Tibial artery (tissue), 4 donors: ENCODE measurements at regions not wholly inside any gene's neighbourhood (a gene's known extent, or its start where the extent isn't known, plus 50 kb on each side); places are given as distances from the start of the nearest gene placed in this dataset.

Experiments used
- DNase-seq, 2 donors: peaks; one replicate each; pipeline ENCODE4 v3.0.0-alpha.2; 2019
- H3K27ac ChIP-seq, 2 donors: fragments of 200-600 bp; sonication (generic) in 1 of 2; 1 replicate in 1 of 2; 2 replicates in 1 of 2; pipeline ENCODE4 v1.5.1; 2018 to 2019; ENCODE audit warnings: mild to moderate bottlenecking in 1 of 2
- H3K27me3 ChIP-seq, 2 donors: fragments of 200-600 bp; sonication (generic) in 1 of 2; one replicate each; pipeline versions ENCODE4 v1.5.1 to v1.6.0; 2016 to 2019
- H3K36me3 ChIP-seq, 3 donors: fragments of 200-600 bp; sonication (generic) in 2 of 3; one replicate each; pipeline ENCODE4 v1.5.1; 2016 to 2019; ENCODE audit warnings: mild to moderate bottlenecking in 2 of 3
- H3K4me1 ChIP-seq, 4 donors: fragments of 200-600 bp; sonication (generic) in 2 of 4; 1 replicate in 3 of 4; 2 replicates in 1 of 4; pipeline ENCODE4 v1.5.1; 2016 to 2019
- H3K4me3 ChIP-seq, 2 donors: fragments of 200-600 bp; sonication (generic) in 1 of 2; 1 replicate in 1 of 2; 2 replicates in 1 of 2; pipeline ENCODE4 v1.5.1; 2018 to 2019; ENCODE audit warnings: mild to moderate bottlenecking in 2 of 2
- H3K9me3 ChIP-seq, 3 donors: fragments of 200-600 bp; sonication (generic) in 1 of 3; one replicate each; pipeline ENCODE4 v1.5.1; 2016 to 2019
- intact Hi-C: fragments of 100-400 bp; cut with DNase I; formaldehyde crosslinking; loops from one replicate; pipeline ENCODE4 v1.15.0; 2023; ENCODE audit warnings: low total_unique reads
- TF ChIP-seq, protein P1 (sequence below), 2 experiments: fragments of 200-600 bp in 1 of 2; fragments of 450-650 bp in 1 of 2; IDR thresholded peaks; one replicate each; pipeline ENCODE4 v1.5.1; 2017 to 2019; ENCODE audit warnings: antibody characterized with exemption in 2 of 2, mild to moderate bottlenecking in 1 of 2, moderate library complexity in 1 of 2

DNA sequence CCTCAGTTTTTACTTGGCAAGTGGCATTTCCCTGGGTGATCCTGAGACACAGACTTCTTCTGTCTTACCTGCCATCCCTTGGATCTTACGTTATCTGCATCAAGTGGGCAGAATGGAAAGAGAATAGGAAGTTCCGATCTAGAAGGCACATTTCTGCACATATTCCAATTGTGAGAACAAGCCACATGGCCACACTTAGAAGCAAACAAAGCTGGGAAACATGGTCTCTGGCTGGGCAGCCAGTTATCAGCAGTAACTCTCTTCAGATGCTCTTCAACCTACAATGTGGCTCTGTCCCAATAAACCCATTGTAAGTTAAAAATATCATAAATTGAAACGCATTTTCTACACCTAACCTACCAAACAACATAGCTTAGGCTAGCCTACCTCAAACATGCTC, 67.3 kb upstream of the CCN6 start:
- no peaks in the 10 kb centered on the region for H3K4me1 ChIP-seq
- H3K4me3 ChIP-seq = no peak overlapping the region
- TF ChIP-seq, protein P1, sequence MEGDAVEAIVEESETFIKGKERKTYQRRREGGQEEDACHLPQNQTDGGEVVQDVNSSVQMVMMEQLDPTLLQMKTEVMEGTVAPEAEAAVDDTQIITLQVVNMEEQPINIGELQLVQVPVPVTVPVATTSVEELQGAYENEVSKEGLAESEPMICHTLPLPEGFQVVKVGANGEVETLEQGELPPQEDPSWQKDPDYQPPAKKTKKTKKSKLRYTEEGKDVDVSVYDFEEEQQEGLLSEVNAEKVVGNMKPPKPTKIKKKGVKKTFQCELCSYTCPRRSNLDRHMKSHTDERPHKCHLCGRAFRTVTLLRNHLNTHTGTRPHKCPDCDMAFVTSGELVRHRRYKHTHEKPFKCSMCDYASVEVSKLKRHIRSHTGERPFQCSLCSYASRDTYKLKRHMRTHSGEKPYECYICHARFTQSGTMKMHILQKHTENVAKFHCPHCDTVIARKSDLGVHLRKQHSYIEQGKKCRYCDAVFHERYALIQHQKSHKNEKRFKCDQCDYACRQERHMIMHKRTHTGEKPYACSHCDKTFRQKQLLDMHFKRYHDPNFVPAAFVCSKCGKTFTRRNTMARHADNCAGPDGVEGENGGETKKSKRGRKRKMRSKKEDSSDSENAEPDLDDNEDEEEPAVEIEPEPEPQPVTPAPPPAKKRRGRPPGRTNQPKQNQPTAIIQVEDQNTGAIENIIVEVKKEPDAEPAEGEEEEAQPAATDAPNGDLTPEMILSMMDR (IDR thresholded peaks at IDR 0.05) = no peak
- no peak for DNase-seq
- H3K9me3 ChIP-seq = no peaks in the 10 kb centered on the region
- H3K27ac ChIP-seq = no peak overlapping the region
- H3K27me3 ChIP-seq = no peaks in the 10 kb centered on the region
- intact Hi-C loops = no loop called here
- H3K36me3 ChIP-seq = no peaks in the 10 kb centered on the region

DNA sequence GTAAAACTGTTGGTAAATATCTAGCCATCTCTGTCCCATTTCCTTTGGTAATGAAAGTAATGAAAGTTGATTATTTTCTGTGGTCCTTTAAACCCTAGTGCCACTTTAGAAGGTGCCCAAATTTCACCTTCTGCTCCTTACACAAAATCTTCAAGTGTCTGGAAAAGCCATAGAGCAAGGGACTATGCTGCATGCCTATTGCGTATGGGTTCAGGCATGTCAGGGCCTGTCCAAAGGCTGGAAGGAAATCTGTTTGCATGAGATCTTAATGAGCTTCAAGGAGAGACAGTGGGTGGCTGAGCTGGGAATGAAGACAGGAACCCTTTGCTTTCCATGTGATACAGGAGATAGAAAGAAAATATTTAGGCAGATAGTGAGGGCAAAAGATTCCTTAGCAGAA, 66.6 kb upstream of the CCN6 start:
- Histone ChIP-seq H3K4me1 (no peaks in the 10 kb centered on the region), H3K27ac (no peak overlapping the region), H3K9me3 (no peaks in the 10 kb centered on the region), H3K36me3 (no peaks in the 10 kb centered on the region), H3K27me3 (no peaks in the 10 kb centered on the region), H3K4me3 (no peak overlapping the region)
- intact Hi-C loops = no loop called here
- no peak for DNase-seq
- TF ChIP-seq, protein P1 (IDR thresholded peaks at IDR 0.05) = no peak

DNA sequence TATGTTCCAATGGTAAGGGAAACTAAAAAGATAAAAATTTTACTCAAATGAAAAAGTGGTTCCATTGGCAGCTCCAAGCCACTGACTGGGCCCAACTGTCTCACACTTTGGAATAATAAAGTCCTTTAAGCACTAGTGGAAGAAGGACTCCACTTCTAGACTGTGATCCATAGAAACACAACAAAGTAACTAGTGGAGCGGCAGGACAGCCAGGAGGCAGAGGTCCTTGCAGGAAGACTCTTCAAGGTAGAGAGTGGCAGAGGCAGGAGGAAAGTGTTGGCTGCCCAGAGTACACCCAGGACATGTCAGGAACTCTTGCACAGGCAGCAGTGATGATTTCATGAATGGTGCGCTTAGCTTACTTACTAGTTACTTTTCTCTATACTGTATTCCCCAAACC, 65.0 kb upstream of the CCN6 start:
- intact Hi-C loops = no loop called here
- Histone ChIP-seq H3K4me1 (no peaks in the 10 kb centered on the region), H3K27me3 (peaks cover 0 to under 1% of the 10 kb centered on the region in 2 donors), H3K36me3 (no peaks in the 10 kb centered on the region), H3K4me3 (no peak overlapping the region), H3K9me3 (no peaks in the 10 kb centered on the region), H3K27ac (no peak overlapping the region)
- no peak for DNase-seq
- TF ChIP-seq, protein P1 (IDR thresholded peaks at IDR 0.05) = no peak

DNA sequence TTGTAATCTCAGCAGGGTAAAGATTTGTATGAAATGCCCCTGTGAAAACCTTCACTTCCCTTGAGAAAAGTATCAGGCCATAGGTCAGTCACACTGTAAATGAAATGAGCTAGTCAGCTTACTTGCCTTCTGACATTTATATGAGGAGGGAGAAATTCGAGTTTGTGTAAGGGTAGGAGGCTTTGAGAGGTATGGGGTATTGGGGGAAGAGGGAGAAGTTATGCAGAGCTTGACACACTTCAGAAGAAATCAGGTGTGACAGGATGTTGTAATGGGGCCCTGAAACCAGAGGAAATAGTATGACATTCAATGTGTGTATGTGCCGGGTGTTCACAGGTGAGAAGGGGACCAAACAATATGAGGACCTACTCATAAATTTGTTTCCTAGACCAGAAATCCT, 64.2 kb upstream of the CCN6 start:
- intact Hi-C loops = loop anchor here (10.0 kb wide), 1 partner anchor 115 kb away; the partner anchor contains the start of gene FYN
- no peak overlapping the region for H3K4me3 ChIP-seq
- no peaks in the 10 kb centered on the region for H3K9me3 ChIP-seq
- H3K36me3 ChIP-seq = no peaks in the 10 kb centered on the region
- no peak overlapping the region for H3K27ac ChIP-seq
- no peaks in the 10 kb centered on the region for H3K4me1 ChIP-seq
- no peak for DNase-seq
- TF ChIP-seq, protein P1 (IDR thresholded peaks at IDR 0.05) = no peak
- peaks cover 0 to 2% of the 10 kb centered on the region in 2 donors for H3K27me3 ChIP-seq

DNA sequence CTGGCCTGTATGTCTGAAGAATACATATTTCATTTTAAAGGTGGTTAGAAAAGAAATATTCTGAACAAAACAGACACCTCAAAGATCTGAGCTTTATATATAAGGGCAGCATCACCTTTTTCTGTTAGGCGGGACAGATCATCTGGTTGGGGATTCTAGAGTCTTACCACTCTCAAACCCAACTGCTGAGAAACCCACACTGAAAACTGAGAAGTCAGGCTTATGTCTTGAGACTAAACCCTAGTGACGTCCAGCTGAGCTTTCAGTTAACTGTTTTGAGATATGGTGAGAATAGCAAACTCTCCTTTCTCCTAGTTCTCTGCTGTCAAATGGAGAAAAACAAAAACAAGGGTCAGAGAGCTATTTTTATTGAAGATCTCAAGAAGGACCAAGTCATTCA, 63.7 kb upstream of the CCN6 start:
- H3K9me3 ChIP-seq = no peaks in the 10 kb centered on the region
- DNase-seq = no peak
- peaks cover 0 to 2% of the 10 kb centered on the region in 2 donors for H3K27me3 ChIP-seq
- H3K36me3 ChIP-seq = no peaks in the 10 kb centered on the region
- no peak overlapping the region for H3K27ac ChIP-seq
- H3K4me1 ChIP-seq = no peaks in the 10 kb centered on the region
- no peak overlapping the region for H3K4me3 ChIP-seq
- TF ChIP-seq, protein P1 (IDR thresholded peaks at IDR 0.05) = no peak
- intact Hi-C loops = loop anchor here (10.0 kb wide), 1 partner anchor 115 kb away; the partner anchor contains the start of gene FYN

DNA sequence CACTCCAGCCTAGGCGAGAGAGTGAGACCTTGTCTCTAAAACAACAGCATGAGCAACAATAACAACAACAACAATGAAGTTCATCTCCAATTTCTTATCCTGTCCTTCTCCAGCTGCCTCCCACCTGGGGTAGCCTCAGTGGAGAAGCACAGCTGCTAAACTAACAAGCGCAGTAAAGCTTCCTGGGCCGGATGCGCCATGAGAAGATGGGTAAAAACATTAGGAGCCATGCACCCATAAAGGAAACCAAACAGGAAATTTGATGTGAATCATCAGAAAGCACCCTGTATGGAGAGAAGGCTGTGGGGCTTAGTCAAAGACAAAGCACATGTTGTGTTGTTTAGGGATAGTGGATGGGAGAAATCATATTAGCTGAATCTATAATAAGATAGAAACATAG, 61.1 kb upstream of the CCN6 start:
- H3K9me3 ChIP-seq = no peaks in the 10 kb centered on the region
- TF ChIP-seq, protein P1 (IDR thresholded peaks at IDR 0.05) = no peak
- peaks cover 0 to 8% of the 10 kb centered on the region in 2 donors for H3K27me3 ChIP-seq
- intact Hi-C loops = loop anchor here (10.0 kb wide), 1 partner anchor 118 kb away; the partner anchor contains the start of gene FYN
- DNase-seq = no peak
- peaks cover 0 to 4% (median 0%) of the 10 kb centered on the region in 4 donors for H3K4me1 ChIP-seq
- no peaks in the 10 kb centered on the region for H3K36me3 ChIP-seq
- H3K4me3 ChIP-seq = no peak overlapping the region
- H3K27ac ChIP-seq = no peak overlapping the region
